Vagina (tissue), 2 donors: ENCODE measurements at regions not wholly inside any gene's neighbourhood (a gene's known extent, or its start where the extent isn't known, plus 50 kb on each side); places are given as distances from the start of the nearest gene placed in this dataset.

Experiments
- CTCF ChIP-seq, 3 experiments: fragments of 450-650 bp in 2 of 3; fragments of 200-600 bp in 1 of 3; sonication (generic) in 1 of 3; IDR thresholded peaks; one replicate each; pipeline ENCODE4 v1.5.1; 2017 to 2019; ENCODE audit warnings: antibody characterized with exemption in 3 of 3, mild to moderate bottlenecking in 2 of 3, moderate library complexity in 2 of 3
- POLR2A ChIP-seq, 2 donors: fragments of 450-650 bp; IDR thresholded peaks; one replicate each; pipeline ENCODE4 v1.6.1; 2017; ENCODE audit warnings: antibody characterized with exemption in 2 of 2, mild to moderate bottlenecking in 2 of 2, moderate library complexity in 2 of 2
- POLR2AphosphoS5 ChIP-seq, 2 donors: sonication (generic); formaldehyde crosslinking; IDR thresholded peaks; one replicate each; pipeline ENCODE4 v1.9.0; 2017; ENCODE audit warnings: antibody characterized with exemption in 2 of 2, mild to moderate bottlenecking in 2 of 2, low read depth in 1 of 2; ENCODE audit not compliant: insufficient read depth in 1 of 2

- TF ChIP-seq POLR2A (IDR thresholded peaks at IDR 0.05) (no peak), CTCF (IDR thresholded peaks at IDR 0.05) (no peak), POLR2AphosphoS5 (IDR thresholded peaks at IDR 0.05; ENCODE audit: insufficient read depth in 1 of 2, low read depth in 1 of 2) (no peak)
Observed at GRCh38 chr21:35436899-35437298, 387.8 kb upstream of the RUNX1 start.
